HG02571 (cell line): ENCODE measurements at regions not wholly inside any gene's neighbourhood (a gene's known extent, or its start where the extent isn't known, plus 50 kb on each side); places are given as distances from the start of the nearest gene placed in this dataset.

Source experiments
- ATAC-seq: cut with Tn5 transposase; IDR thresholded peaks from one replicate; pipeline ENCODE4 v1.9.1; 2021; ENCODE audit warnings: mild to moderate bottlenecking, moderate library complexity; ENCODE audit not compliant: unreplicated experiment

DNA sequence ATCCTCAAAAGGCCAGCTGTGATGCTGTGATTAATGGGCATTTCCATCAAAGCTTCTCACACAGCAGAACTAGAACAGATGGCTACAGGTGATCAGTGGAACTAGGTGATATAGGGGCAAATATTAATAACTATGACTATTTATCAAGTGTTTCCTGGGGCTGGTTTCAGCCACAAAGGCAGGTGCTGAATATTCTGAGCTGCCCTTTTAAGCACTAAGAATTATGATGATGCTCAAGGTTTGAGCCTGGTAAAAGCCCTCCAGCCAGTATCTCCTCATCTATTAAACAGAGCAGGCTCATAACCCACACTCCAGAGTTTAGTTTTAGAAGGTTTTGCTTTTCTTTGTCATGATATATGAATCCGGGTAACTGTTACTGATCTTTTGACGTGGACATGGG, 129.5 kb upstream of the ACP3 start:
- ATAC-seq = no peak

- ATAC-seq = no peak
Measured at GRCh38 chr3:132189601-132190000, 127.6 kb upstream of the ACP3 start.

DNA sequence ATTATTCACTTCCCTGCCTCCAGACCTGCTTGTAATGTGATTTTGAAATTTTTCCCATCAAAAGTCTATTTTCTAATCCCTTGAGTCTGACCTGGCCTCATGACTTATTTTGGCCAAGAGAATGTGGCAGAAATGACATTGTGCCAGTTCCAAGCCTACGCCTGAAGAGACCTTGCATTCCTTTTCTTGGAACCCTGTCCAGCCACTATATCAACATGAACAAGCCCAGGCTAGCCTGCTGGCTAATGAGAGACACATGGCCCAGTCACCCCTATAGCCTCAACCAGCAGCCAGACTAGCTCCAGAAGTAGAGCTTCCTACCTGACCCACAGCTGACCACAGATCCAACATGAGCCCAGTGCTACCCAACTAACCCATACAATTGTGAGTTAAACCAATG, 121.1 kb upstream of the ACP3 start:
- ATAC-seq = no peak

DNA sequence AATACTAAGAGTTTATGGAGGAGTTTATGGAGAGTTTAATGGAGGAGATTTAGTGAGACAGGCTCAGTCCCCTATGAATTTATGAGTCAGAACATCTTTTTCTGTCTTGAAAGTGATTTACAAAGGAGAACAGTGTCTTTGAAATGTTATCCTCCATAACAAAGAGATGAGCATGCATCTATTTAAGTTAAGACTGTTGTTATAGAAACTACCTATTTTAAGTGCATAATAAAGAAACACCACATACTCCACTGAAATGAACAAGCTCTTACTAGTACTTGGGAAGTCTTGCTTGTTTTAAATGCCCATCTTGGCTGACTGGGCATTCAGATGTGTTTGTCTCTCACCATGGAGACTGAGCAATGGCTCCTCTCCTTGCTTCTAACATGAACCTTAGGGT, 118.7 kb upstream of the ACP3 start:
- no peak for ATAC-seq

GRCh38 chr3:132199451-132199850, 117.8 kb upstream of the ACP3 start:
- ATAC-seq = no peak

DNA sequence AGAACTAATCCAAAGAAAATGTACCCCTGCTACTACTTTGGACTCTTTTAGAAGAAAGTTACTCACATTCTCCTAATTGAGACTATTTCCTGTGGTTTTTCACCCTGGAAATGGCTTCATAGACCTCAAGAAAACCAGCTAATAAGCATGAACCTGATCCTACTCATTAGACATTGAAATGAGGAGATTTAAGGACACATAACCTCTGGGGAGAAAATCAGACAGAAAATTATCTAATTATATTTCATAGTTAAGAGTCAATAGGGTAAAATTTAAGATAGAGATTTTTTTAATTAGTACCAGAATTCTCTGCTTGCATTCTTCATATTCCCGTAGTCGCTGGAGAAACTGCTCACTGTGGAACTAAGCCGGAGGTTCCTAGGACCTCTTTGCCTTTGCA, 114.6 kb upstream of the ACP3 start:
- no peak for ATAC-seq

- ATAC-seq = no peak
Measured at GRCh38 chr3:132203889-132204596, 113.2 kb upstream of the ACP3 start.

- ATAC-seq = no peak
Measured at GRCh38 chr3:132205609-132206008, 111.6 kb upstream of the ACP3 start.

DNA sequence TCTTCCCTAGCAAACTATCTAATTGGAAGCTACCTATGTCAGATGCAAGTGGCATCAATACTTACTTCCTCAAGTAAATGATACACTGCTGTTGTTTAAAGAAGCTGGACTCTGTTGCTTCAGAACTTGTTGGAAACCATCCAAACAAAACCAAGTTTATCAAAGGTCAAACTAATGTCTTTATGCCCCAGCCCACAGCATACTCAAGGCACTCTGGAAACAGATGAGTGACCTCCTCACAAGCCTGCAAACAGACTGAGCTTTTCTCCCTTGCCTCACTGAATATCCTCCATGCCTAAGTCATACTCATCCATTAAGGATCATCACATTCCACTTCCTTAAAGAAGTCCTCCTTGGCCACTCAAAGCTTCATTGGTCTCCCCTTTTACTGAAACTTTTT, 107.4 kb upstream of the ACP3 start:
- ATAC-seq = no peak

- ATAC-seq = no peak
Measured at GRCh38 chr3:132210476-132211346, 106.5 kb upstream of the ACP3 start.

DNA sequence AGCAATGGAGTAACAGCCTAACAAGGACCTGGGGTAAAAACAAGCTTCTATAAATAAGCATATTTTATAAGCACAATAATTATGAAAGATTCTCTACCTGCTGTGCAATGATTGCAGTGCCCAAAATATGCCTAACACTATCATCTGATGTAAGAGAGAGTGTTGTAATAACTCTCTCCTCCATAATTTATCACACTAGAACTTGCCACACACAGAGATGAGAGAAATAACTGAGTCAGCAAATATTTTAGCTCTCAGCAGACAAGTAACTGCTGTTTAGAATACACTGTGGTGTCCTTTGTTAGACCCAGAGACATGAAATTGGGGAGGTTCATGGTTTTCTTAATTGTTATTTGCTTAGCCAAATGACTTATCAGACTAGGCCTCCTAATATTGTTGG, 105.3 kb upstream of the ACP3 start:
- ATAC-seq = no peak

DNA sequence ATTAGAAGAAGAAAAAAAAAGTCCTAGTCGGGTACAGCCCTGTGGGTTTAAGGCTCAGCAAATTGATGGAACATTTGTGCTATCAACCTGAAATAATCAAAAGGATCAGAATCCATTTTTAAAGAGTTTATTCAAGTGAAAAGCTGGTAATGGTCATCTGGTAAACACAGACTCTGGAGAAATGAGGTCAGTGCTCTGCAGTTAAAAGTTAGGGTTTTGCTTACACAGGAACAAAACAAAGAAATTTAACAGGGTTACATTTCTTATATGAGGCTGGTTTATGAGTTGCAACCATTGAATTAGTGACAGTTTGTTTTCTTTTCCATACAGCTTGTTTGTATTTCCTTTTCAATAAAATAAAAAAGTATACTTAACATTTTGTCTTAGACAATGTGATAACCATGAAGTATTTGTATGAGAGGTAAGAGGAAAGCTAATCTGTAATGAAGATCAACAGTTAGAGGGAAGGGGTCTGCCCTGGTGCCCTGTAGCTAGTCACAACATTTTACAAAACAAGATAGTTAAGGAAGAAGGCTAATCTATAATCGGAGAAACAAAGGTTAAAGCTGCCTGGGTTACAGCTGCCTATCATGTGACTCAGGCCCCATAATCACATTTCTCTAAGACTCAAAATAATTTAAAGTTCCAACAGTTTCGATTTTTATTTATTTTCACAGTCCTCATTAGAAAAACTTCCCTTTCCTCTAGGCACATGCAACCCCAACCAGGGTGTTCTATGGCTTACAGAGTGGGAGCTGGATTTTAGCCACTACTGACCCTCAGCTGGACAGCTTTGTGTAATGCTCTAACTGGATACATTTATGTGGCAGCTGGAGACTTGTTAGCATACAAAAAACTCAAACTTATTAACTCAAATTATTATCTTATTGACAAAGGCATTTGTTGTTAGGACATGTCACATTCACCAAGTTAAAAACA, 98.1 kb upstream of the ACP3 start:
- ATAC-seq = no peak

- no peak for ATAC-seq
Measured at GRCh38 chr3:132220986-132221385, 96.2 kb upstream of the ACP3 start.

- ATAC-seq = no peak
Measured at GRCh38 chr3:132222868-132223538, 94.2 kb upstream of the ACP3 start.

GRCh38 chr3:132225664-132226063, 91.5 kb upstream of the ACP3 start:
- ATAC-seq = no peak

- no peak for ATAC-seq
Measured at GRCh38 chr3:132228923-132229322, 88.3 kb upstream of the ACP3 start.

GRCh38 chr3:132229641-132230040, 87.6 kb upstream of the ACP3 start:
- no peak for ATAC-seq

DNA sequence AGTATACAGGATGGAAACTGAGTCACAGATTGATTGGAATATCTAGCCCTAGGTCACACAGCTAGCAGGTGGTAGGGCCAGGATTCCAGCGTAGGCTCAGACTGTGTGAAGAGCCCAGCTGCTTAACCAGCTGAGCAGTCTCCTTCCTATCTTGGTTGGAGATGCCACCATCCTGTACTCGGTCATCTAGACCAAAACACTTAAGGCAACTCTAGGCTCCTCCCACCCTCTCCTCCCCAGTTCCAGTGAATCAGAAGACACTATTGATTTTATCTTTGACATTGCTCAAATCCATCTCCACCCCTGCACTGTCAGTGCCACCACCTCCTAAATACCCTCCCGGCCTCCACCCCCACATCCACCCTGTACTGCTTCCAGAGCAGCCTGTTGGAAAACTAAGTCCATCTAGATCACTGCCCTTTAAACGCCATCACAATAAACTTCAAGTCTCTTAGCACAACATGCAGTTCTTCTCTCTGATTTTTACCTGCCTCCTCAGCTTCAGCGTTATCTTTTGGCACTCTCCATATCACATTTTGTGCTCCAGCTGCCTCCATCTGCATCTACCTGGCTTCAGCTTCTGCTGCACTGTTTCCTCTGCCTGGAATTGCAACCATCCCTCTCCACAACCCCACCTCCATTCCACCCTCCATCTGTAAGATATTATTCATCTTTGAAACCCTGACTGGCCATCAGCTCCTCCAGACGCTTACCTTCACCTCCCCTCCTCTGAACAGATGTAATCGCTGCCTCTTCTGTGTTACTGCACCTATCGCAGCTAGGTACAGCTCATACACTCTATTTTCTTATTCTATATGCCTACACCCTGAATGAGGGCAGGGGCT, 86.8 kb upstream of the ACP3 start:
- no peak for ATAC-seq

GRCh38 chr3:132231633-132232032, 85.6 kb upstream of the ACP3 start:
- no peak for ATAC-seq
